ENCODE measurements at regions not wholly inside any gene's neighbourhood (a gene's known extent, or its start where the extent isn't known, plus 50 kb on each side); places are given as distances from the start of the nearest gene placed in this dataset.

DNA sequence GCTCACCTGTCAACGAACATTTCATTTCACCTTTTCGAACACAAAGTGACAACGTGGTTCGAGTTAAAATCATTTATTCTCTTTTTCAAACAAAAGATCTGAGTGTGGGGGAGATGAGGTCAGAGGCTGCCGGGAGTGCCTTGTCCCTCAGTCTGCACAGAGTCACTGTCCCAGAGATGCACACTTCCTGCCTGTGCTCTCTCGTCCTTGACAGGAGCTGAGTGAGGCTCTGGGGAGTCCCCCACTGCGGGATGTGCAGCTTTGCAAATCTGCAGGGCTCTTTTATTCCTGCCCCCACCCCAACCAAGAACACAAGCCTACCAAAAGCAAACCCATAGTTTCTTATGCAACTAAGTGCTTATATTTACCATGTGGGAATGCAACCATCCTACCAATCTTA lies 497.8 kb downstream of the EIPR1 start:
- Mint-ChIP-seq H3K9me3 (ENCODE audit: unreplicated experiment) (no peaks in the 10 kb centered on the region), H3K4me1 (ENCODE audit: unreplicated experiment) (no peaks in the 10 kb centered on the region), H3K4me3 (ENCODE audit: unreplicated experiment) (no peak overlapping the region), H3K27ac (ENCODE audit: unreplicated experiment) (no peak overlapping the region), H3K27me3 (ENCODE audit: unreplicated experiment) (peaks cover 5% of the 10 kb centered on the region), H3K36me3 (ENCODE audit: low read depth, unreplicated experiment) (no peaks in the 10 kb centered on the region)
- DNase-seq (ENCODE audit: low spot score): no peak
- TF ChIP-seq, protein P1, sequence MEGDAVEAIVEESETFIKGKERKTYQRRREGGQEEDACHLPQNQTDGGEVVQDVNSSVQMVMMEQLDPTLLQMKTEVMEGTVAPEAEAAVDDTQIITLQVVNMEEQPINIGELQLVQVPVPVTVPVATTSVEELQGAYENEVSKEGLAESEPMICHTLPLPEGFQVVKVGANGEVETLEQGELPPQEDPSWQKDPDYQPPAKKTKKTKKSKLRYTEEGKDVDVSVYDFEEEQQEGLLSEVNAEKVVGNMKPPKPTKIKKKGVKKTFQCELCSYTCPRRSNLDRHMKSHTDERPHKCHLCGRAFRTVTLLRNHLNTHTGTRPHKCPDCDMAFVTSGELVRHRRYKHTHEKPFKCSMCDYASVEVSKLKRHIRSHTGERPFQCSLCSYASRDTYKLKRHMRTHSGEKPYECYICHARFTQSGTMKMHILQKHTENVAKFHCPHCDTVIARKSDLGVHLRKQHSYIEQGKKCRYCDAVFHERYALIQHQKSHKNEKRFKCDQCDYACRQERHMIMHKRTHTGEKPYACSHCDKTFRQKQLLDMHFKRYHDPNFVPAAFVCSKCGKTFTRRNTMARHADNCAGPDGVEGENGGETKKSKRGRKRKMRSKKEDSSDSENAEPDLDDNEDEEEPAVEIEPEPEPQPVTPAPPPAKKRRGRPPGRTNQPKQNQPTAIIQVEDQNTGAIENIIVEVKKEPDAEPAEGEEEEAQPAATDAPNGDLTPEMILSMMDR (IDR thresholded peaks at IDR 0.05; ENCODE audit: unreplicated experiment): no peak

DNA sequence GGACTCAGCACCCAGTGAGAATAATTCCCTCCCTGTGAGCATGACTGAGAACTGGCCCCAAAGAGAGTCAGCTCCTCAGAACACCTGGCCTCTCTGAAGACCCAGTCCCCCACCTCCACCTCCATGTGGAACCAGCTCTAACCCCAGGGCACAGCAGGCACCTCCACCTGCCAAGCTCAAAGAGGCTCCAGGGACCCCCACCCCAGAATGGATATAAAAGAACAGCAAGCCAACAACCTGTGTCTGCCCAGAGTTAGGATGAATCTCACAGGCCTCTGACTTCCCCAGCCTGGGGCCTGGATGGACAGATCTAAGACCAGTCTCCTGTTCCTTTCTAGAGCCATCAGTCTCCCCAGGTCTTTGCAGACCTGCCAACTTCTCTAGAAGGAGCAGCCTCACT lies 498.5 kb downstream of the EIPR1 start:
- no peak overlapping the region for H3K27ac Mint-ChIP-seq (ENCODE audit: unreplicated experiment)
- no peaks in the 10 kb centered on the region for H3K36me3 Mint-ChIP-seq (ENCODE audit: low read depth, unreplicated experiment)
- peaks cover 5% of the 10 kb centered on the region for H3K27me3 Mint-ChIP-seq (ENCODE audit: unreplicated experiment)
- TF ChIP-seq, protein P1 (IDR thresholded peaks at IDR 0.05; ENCODE audit: unreplicated experiment): no peak
- no peaks in the 10 kb centered on the region for H3K9me3 Mint-ChIP-seq (ENCODE audit: unreplicated experiment)
- no peak for DNase-seq (ENCODE audit: low spot score)
- H3K4me3 Mint-ChIP-seq (ENCODE audit: unreplicated experiment): no peak overlapping the region
- no peaks in the 10 kb centered on the region for H3K4me1 Mint-ChIP-seq (ENCODE audit: unreplicated experiment)

DNA sequence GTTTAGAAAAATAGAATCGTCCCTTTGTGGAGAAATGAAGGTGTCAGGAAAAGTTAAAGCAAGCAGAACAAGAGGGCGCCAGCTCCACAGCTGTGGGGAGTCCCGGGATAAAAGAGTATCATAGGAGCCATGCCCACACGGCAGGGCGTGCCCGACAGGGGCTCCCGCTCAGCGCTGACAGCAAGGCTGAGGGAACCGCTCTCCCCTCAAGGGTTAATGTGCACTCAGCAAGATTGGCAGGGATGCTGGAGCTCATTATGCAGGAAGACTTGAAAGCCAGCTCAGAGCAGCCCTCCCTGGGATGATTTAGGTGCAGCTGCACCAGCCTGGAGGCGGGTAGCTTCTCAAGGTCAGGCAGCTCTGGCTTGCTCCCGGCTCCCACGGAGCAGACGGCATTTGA lies 500.2 kb downstream of the EIPR1 start:
- peaks cover 4% of the 10 kb centered on the region for H3K4me1 Mint-ChIP-seq (ENCODE audit: unreplicated experiment)
- no peaks in the 10 kb centered on the region for H3K9me3 Mint-ChIP-seq (ENCODE audit: unreplicated experiment)
- no peaks in the 10 kb centered on the region for H3K36me3 Mint-ChIP-seq (ENCODE audit: low read depth, unreplicated experiment)
- no peak for DNase-seq (ENCODE audit: low spot score)
- H3K27ac Mint-ChIP-seq (ENCODE audit: unreplicated experiment): no peak overlapping the region
- H3K4me3 Mint-ChIP-seq (ENCODE audit: unreplicated experiment): no peak overlapping the region
- peaks cover 5% of the 10 kb centered on the region for H3K27me3 Mint-ChIP-seq (ENCODE audit: unreplicated experiment)
- TF ChIP-seq, protein P1 (IDR thresholded peaks at IDR 0.05; ENCODE audit: unreplicated experiment): no peak

DNA sequence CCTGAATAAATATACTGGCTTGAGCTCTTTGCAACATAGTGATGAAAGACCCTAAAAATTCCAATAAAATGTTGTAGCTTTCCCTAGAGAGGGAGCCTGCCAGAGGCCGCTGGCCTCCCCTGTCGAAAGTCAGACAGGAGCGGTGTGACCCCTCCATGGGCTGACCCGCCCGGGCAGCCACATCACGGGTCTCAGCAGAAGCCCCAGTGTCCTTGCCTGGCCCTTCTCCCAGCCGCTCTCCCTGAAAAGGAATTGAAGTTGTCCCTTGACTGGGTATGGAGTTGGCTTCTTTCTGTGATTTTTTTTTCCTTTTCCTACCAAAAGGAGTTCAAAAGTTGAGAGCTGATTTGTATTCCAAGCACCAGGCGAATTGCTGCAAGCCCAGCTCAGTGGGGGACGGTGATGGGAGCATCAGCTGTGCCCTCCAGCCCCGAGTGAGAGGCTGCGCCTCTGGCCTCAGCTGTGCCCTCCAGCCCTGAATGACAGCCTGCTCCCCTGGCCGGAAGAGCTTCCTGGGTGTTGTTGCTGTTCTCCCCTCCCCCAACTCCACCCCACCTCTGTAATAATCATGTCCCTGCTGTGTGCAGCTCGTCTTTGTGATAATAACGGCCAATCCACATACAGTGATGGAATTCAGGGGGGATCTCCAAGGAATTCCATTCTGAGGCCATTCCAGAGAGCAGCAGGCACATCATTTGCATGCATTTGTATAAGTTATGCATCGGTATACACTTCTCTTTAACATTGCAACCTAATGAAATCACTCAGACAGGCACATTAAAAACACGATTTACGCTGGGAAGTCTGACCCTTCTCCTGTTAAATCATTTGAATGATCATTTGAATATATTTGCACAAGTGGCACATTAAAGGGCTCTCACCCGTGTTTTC lies 501.0 kb downstream of the EIPR1 start:
- no peaks in the 10 kb centered on the region for H3K9me3 Mint-ChIP-seq (ENCODE audit: unreplicated experiment)
- no peak overlapping the region for H3K4me3 Mint-ChIP-seq (ENCODE audit: unreplicated experiment)
- H3K27ac Mint-ChIP-seq (ENCODE audit: unreplicated experiment): no peak overlapping the region
- no peaks in the 10 kb centered on the region for H3K36me3 Mint-ChIP-seq (ENCODE audit: low read depth, unreplicated experiment)
- peaks cover 4% of the 10 kb centered on the region for H3K4me1 Mint-ChIP-seq (ENCODE audit: unreplicated experiment)
- no peak for DNase-seq (ENCODE audit: low spot score)
- TF ChIP-seq, protein P1 (IDR thresholded peaks at IDR 0.05; ENCODE audit: unreplicated experiment): no peak
- H3K27me3 Mint-ChIP-seq (ENCODE audit: unreplicated experiment): peaks cover 5% of the 10 kb centered on the region

DNA sequence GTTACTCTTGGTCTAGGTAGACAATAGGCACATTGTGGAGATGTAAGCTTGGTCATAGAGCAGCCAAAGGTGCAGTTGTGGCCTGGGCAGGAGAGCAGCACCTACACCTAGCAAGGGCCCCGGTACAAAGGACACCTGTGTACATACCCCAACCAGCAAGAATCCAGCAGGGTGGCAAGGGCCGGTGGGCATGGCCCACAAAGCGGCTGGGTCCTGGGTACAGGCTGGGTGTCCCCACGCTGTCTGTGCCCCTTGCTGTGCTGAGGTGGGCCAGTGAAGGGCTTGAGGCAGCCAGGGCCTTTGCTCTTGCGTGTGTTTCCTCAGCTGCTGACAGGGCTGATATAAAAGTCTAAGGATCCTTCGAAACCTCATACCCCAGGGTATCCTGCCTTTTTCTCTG lies 501.8 kb downstream of the EIPR1 start:
- Mint-ChIP-seq H3K36me3 (ENCODE audit: low read depth, unreplicated experiment) (no peaks in the 10 kb centered on the region), H3K4me3 (ENCODE audit: unreplicated experiment) (no peak overlapping the region), H3K4me1 (ENCODE audit: unreplicated experiment) (peaks cover 4% of the 10 kb centered on the region), H3K9me3 (ENCODE audit: unreplicated experiment) (no peaks in the 10 kb centered on the region), H3K27me3 (ENCODE audit: unreplicated experiment) (peaks cover 2% of the 10 kb centered on the region), H3K27ac (ENCODE audit: unreplicated experiment) (no peak overlapping the region)
- DNase-seq (ENCODE audit: low spot score): no peak
- TF ChIP-seq, protein P1 (IDR thresholded peaks at IDR 0.05; ENCODE audit: unreplicated experiment): no peak

Measured in endothelial cell (in vitro differentiated cells).